22Rv1 (cell line): ENCODE measurements at regions not wholly inside any gene's neighbourhood (a gene's known extent, or its start where the extent isn't known, plus 50 kb on each side); places are given as distances from the start of the nearest gene placed in this dataset.

Source experiments
- CTCF ChIP-seq: fragments of 450-650 bp; IDR thresholded peaks from 2 replicates; pipeline ENCODE4 v1.5.1; 2017; ENCODE audit warnings: mild to moderate bottlenecking
- ZFX ChIP-seq: fragments of 450-650 bp; IDR thresholded peaks from 2 replicates; pipeline ENCODE4 v1.6.1; 2017; ENCODE audit warnings: antibody characterized with exemption, borderline replicate concordance

- TF ChIP-seq CTCF (no peak), ZFX (no peak)
These were observed 294.4 kb upstream of the NPVF start for GRCh38 chr7:25522727-25523126.
